ENCODE measurements at regions not wholly inside any gene's neighbourhood (a gene's known extent, or its start where the extent isn't known, plus 50 kb on each side); places are given as distances from the start of the nearest gene placed in this dataset.

GRCh38 chrX:147832707-147833348, 78.9 kb upstream of the FMR1 start:
- H3K14ac ChIP-seq (ENCODE audit: insufficient read depth, low read length), result no peak overlapping the region
- no peak for DNase-seq
- peaks cover 54 to 66% of the 10 kb centered on the region in 2 experiments for H3K9me3 Mint-ChIP-seq
- no peak overlapping the region for H2BK15ac ChIP-seq (ENCODE audit: low read depth, low read length)
- H3K23ac ChIP-seq (ENCODE audit: insufficient read length, low read depth, low read length), result no peak overlapping the region
- no peak overlapping the region for H3K4me3 Mint-ChIP-seq
- peaks cover 4 to 15% (median 12%) of the 10 kb centered on the region in 3 experiments; a peak in 6 of 7 replicates for H3K36me3 Mint-ChIP-seq (ENCODE audit: insufficient read depth in 1 of 3, low read depth in 3 of 3)
- H4K8ac ChIP-seq (replicated peaks; ENCODE audit: insufficient read length, low read depth, low read length), result no peak overlapping the region
- no peak overlapping the region for H3K27ac ChIP-seq (ENCODE audit: insufficient read length, low read depth, low read length)
- H2BK12ac ChIP-seq (ENCODE audit: insufficient read length, low read depth, low read length), result no peak overlapping the region
- no peak overlapping the region for H2BK5ac ChIP-seq (ENCODE audit: insufficient read length, low read length)
- H3K27me3 ChIP-seq (ENCODE audit: insufficient read depth, low read length), result no peaks in the 10 kb centered on the region
- no peaks in the 10 kb centered on the region for H4K20me1 ChIP-seq (ENCODE audit: control insufficient read depth, insufficient read depth, insufficient read length)
- H3K79me1 ChIP-seq (ENCODE audit: insufficient read depth, low read depth, low read length, poor library complexity, severe bottlenecking), result no peaks in the 10 kb centered on the region
- H3K9ac ChIP-seq (ENCODE audit: extremely low read depth, insufficient read length, low read length), result no peak overlapping the region
- no peak overlapping the region for H2BK120ac ChIP-seq (ENCODE audit: low read depth, low read length, poor library complexity, severe bottlenecking)
- no peak overlapping the region for H2AK5ac ChIP-seq (ENCODE audit: insufficient read length, low read length)
- no peaks in the 10 kb centered on the region for H3K4me1 Mint-ChIP-seq
- no peaks in the 10 kb centered on the region for H3K79me2 ChIP-seq (ENCODE audit: insufficient read depth, low read length)
- H3K18ac ChIP-seq (ENCODE audit: insufficient read length, low read depth, low read length), result no peak overlapping the region
- no peak overlapping the region for H3K4me2 ChIP-seq (ENCODE audit: insufficient read depth, insufficient read length, low read length)
- no peak overlapping the region for H3K27ac Mint-ChIP-seq
- WGBS (ENCODE audit: extremely low coverage, insufficient read length, low lambda C conversion rate), result no CpG with 5 or more reads among the region's 2 CpGs
- H3K4me1 ChIP-seq (ENCODE audit: insufficient read depth, low read length), result no peaks in the 10 kb centered on the region
- no peak overlapping the region for H3K56ac ChIP-seq (ENCODE audit: insufficient read length, low read depth, low read length)
- no peak for TF ChIP-seq CTCF (conservative IDR thresholded peaks at IDR 0.05)
- H2AFZ ChIP-seq (ENCODE audit: low read length), result no peak overlapping the region
- no peak overlapping the region for H2BK20ac ChIP-seq (ENCODE audit: low read depth, low read length, poor library complexity, severe bottlenecking)
- H4K91ac ChIP-seq (ENCODE audit: insufficient read length, low read depth, low read length), result no peak overlapping the region
- H3K27me3 Mint-ChIP-seq (ENCODE audit: low read depth), result peaks cover 4% of the 10 kb centered on the region
- no peak overlapping the region for H4K5ac ChIP-seq (ENCODE audit: insufficient read length, low read depth, low read length)
- H3T11ph ChIP-seq (ENCODE audit: low read length), result no peak overlapping the region
- H3K23me2 ChIP-seq (ENCODE audit: insufficient read length, low read depth, low read length, poor library complexity, severe bottlenecking), result no peaks in the 10 kb centered on the region
- no peak overlapping the region for H3K4ac ChIP-seq (ENCODE audit: low read depth, low read length)
- H3K9me3 ChIP-seq (ENCODE audit: control insufficient read depth, low read depth, low read length), result peaks cover 14% of the 10 kb centered on the region

Data from H9 (cell line).